ENCODE measurements at regions not wholly inside any gene's neighbourhood (a gene's known extent, or its start where the extent isn't known, plus 50 kb on each side); places are given as distances from the start of the nearest gene placed in this dataset.

GRCh38 chr4:180141734-180142133 lies 2101.5 kb upstream of the TENM3 start:
- TF ChIP-seq YY1 (IDR thresholded peaks at IDR 0.05; ENCODE audit: insufficient read depth, insufficient read length) (no peak), SUZ12 (IDR thresholded peaks at IDR 0.05; ENCODE audit: extremely low read depth, insufficient read depth, insufficient read length) (no peak)

All from NT2/D1 (cell line).